Upper lobe of right lung (tissue), 1 donor: ENCODE measurements at regions not wholly inside any gene's neighbourhood (a gene's known extent, or its start where the extent isn't known, plus 50 kb on each side); places are given as distances from the start of the nearest gene placed in this dataset.

Experiments
- ATAC-seq: fragments of 200-7000 bp; cut with Tn5 transposase; one replicate; pipeline ENCODE4 v1.9.1; 2020; ENCODE audit warnings: mild to moderate bottlenecking, moderate library complexity
- DNase-seq: peaks from one replicate; pipeline ENCODE4 v3.0.0-alpha.2; 2020
- H3K27ac ChIP-seq: fragments of 200-600 bp; one replicate; pipeline ENCODE4 v1.8.0; 2022
- H3K27me3 ChIP-seq: fragments of 200-600 bp; one replicate; pipeline ENCODE4 v1.8.0; 2022; ENCODE audit warnings: mild to moderate bottlenecking
- H3K36me3 ChIP-seq: fragments of 200-600 bp; one replicate; pipeline ENCODE4 v1.8.0; 2022
- H3K4me1 ChIP-seq: fragments of 200-600 bp; one replicate; pipeline ENCODE4 v1.8.0; 2022
- H3K4me3 ChIP-seq: fragments of 200-600 bp; one replicate; pipeline ENCODE4 v1.8.0; 2022; ENCODE audit warnings: mild to moderate bottlenecking
- H3K9me3 ChIP-seq: fragments of 200-600 bp; one replicate; pipeline ENCODE4 v1.8.0; 2022
- CTCF ChIP-seq: fragments of 200-600 bp; IDR thresholded peaks from one replicate; pipeline ENCODE4 v1.8.0; 2022; ENCODE audit warnings: antibody characterized with exemption
- intact Hi-C: fragments of 100-400 bp; cut with DNase I; formaldehyde crosslinking; loops from one replicate; pipeline ENCODE4 v1.11.0; 2022
- donor health status: DM: no; HTN: yes; CAD: no; lungs with severe emphysema.

- Histone ChIP-seq H3K27ac (no peak overlapping the region), H3K9me3 (no peaks in the 10 kb centered on the region), H3K4me1 (no peaks in the 10 kb centered on the region), H3K4me3 (no peak overlapping the region), H3K27me3 (no peaks in the 10 kb centered on the region), H3K36me3 (no peaks in the 10 kb centered on the region)
- DNase-seq (no peak), ATAC-seq (no peak)
- intact Hi-C loops = no loop called here
- TF ChIP-seq CTCF = no peak
Measured at GRCh38 chr12:74897425-74898211, 312.0 kb downstream of the KCNC2 start.

- no peak for TF ChIP-seq CTCF
- Histone ChIP-seq H3K9me3 (no peaks in the 10 kb centered on the region), H3K4me3 (no peak overlapping the region), H3K27me3 (no peaks in the 10 kb centered on the region), H3K36me3 (no peaks in the 10 kb centered on the region), H3K4me1 (no peaks in the 10 kb centered on the region), H3K27ac (no peak overlapping the region)
- ATAC-seq (no peak), DNase-seq (no peak)
- intact Hi-C loops = no loop called here
Measured at GRCh38 chr12:74899031-74899829, 310.4 kb downstream of the KCNC2 start.

- no peak overlapping the region for H3K27ac ChIP-seq
- intact Hi-C loops = no loop called here
- ATAC-seq (no peak), DNase-seq (no peak)
- no peaks in the 10 kb centered on the region for H3K36me3 ChIP-seq
- no peaks in the 10 kb centered on the region for H3K27me3 ChIP-seq
- TF ChIP-seq CTCF = no peak
- H3K4me3 ChIP-seq = no peak overlapping the region
- H3K4me1 ChIP-seq = no peaks in the 10 kb centered on the region
- no peaks in the 10 kb centered on the region for H3K9me3 ChIP-seq
Measured at GRCh38 chr12:74900232-74900631, 309.4 kb downstream of the KCNC2 start.

GRCh38 chr12:74903522-74903921 is 306.1 kb downstream of the KCNC2 start:
- Histone ChIP-seq H3K27me3 (no peaks in the 10 kb centered on the region), H3K27ac (no peak overlapping the region), H3K36me3 (no peaks in the 10 kb centered on the region), H3K9me3 (no peaks in the 10 kb centered on the region), H3K4me3 (no peak overlapping the region), H3K4me1 (no peaks in the 10 kb centered on the region)
- TF ChIP-seq CTCF = no peak
- no peak for ATAC-seq
- DNase-seq = no peak
- intact Hi-C loops = no loop called here

- no peaks in the 10 kb centered on the region for H3K4me1 ChIP-seq
- intact Hi-C loops = no loop called here
- H3K27me3 ChIP-seq = no peaks in the 10 kb centered on the region
- ATAC-seq (no peak), DNase-seq (no peak)
- no peak overlapping the region for H3K4me3 ChIP-seq
- TF ChIP-seq CTCF = no peak
- no peaks in the 10 kb centered on the region for H3K9me3 ChIP-seq
- H3K36me3 ChIP-seq = no peaks in the 10 kb centered on the region
- H3K27ac ChIP-seq = no peak overlapping the region
Measured at GRCh38 chr12:74906224-74906623, 303.4 kb downstream of the KCNC2 start.
